K562 (cell line): ENCODE measurements at regions not wholly inside any gene's neighbourhood (a gene's known extent, or its start where the extent isn't known, plus 50 kb on each side); places are given as distances from the start of the nearest gene placed in this dataset.

ENCODE experiments used
- CEBPB ChIP-seq: fragments of 450-650 bp; IDR thresholded peaks from 2 replicates; pipeline ENCODE4 v1.6.1; 2016; ENCODE audit warnings: missing genetic modification characterization, missing compliant biosample characterization
- ERF ChIP-seq: fragments of 450-650 bp; formaldehyde crosslinking; IDR thresholded peaks from 2 replicates; pipeline ENCODE4 v1.4.0; 2020; ENCODE audit warnings: mild to moderate bottlenecking, mixed read lengths
- TF ChIP-seq, protein P1 (sequence below): sonication (generic); formaldehyde crosslinking; IDR thresholded peaks from 2 replicates; pipeline ENCODE4 v1.8.0; 2022; ENCODE audit warnings: mild to moderate bottlenecking, missing genetic modification reagents
- TF ChIP-seq, protein P2 (sequence below): fragments of 200-400 bp; formaldehyde crosslinking; IDR thresholded peaks from 2 replicates; pipeline ENCODE4 v1.6.1; 2017; ENCODE audit warnings: mild to moderate bottlenecking, low read depth, low read length, moderate library complexity
- TF ChIP-seq, protein P3 (sequence below): fragments of 250-450 bp; sonication (Bioruptor Pico); IDR thresholded peaks from 2 replicates; pipeline ENCODE4 v1.9.0; 2021; ENCODE audit warnings: mild to moderate bottlenecking

DNA sequence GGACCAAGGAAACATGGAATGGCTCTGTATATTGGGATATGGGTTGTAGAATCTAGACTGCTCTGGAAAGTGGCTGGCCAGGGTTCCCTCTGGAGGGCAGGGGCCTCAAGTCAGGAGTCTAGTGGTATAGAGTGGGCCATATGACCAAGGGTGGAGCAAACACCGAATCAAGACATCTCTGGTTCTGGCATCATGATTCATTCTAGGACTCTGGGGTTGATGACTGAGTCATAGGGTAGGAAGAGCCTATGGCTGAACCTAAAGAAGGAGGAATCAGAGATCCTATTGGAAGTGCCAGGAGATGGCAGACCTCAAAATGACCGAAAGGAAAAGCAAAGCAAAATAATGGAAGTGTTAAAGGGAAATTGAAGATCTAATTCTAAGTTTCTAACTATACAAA, 356.4 kb upstream of the PRICKLE1 start (continued):
- TF ChIP-seq, protein P1, sequence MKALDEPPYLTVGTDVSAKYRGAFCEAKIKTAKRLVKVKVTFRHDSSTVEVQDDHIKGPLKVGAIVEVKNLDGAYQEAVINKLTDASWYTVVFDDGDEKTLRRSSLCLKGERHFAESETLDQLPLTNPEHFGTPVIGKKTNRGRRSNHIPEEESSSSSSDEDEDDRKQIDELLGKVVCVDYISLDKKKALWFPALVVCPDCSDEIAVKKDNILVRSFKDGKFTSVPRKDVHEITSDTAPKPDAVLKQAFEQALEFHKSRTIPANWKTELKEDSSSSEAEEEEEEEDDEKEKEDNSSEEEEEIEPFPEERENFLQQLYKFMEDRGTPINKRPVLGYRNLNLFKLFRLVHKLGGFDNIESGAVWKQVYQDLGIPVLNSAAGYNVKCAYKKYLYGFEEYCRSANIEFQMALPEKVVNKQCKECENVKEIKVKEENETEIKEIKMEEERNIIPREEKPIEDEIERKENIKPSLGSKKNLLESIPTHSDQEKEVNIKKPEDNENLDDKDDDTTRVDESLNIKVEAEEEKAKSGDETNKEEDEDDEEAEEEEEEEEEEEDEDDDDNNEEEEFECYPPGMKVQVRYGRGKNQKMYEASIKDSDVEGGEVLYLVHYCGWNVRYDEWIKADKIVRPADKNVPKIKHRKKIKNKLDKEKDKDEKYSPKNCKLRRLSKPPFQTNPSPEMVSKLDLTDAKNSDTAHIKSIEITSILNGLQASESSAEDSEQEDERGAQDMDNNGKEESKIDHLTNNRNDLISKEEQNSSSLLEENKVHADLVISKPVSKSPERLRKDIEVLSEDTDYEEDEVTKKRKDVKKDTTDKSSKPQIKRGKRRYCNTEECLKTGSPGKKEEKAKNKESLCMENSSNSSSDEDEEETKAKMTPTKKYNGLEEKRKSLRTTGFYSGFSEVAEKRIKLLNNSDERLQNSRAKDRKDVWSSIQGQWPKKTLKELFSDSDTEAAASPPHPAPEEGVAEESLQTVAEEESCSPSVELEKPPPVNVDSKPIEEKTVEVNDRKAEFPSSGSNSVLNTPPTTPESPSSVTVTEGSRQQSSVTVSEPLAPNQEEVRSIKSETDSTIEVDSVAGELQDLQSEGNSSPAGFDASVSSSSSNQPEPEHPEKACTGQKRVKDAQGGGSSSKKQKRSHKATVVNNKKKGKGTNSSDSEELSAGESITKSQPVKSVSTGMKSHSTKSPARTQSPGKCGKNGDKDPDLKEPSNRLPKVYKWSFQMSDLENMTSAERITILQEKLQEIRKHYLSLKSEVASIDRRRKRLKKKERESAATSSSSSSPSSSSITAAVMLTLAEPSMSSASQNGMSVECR (CRISPR knock-in tag) = no peak
- TF ChIP-seq, protein P2, sequence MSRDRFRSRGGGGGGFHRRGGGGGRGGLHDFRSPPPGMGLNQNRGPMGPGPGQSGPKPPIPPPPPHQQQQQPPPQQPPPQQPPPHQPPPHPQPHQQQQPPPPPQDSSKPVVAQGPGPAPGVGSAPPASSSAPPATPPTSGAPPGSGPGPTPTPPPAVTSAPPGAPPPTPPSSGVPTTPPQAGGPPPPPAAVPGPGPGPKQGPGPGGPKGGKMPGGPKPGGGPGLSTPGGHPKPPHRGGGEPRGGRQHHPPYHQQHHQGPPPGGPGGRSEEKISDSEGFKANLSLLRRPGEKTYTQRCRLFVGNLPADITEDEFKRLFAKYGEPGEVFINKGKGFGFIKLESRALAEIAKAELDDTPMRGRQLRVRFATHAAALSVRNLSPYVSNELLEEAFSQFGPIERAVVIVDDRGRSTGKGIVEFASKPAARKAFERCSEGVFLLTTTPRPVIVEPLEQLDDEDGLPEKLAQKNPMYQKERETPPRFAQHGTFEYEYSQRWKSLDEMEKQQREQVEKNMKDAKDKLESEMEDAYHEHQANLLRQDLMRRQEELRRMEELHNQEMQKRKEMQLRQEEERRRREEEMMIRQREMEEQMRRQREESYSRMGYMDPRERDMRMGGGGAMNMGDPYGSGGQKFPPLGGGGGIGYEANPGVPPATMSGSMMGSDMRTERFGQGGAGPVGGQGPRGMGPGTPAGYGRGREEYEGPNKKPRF = no peak
- no peak for TF ChIP-seq ERF (CRISPR knock-in tag)
- no peak for TF ChIP-seq CEBPB (tag)
- TF ChIP-seq, protein P3, sequence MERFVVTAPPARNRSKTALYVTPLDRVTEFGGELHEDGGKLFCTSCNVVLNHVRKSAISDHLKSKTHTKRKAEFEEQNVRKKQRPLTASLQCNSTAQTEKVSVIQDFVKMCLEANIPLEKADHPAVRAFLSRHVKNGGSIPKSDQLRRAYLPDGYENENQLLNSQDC (CRISPR knock-in tag) = no peak
